OCI-LY3 (cell line): ENCODE measurements at regions not wholly inside any gene's neighbourhood (a gene's known extent, or its start where the extent isn't known, plus 50 kb on each side); places are given as distances from the start of the nearest gene placed in this dataset.

ENCODE experiments used
- H2AFZ ChIP-seq: fragments of 200-600, 300-600 bp; shearing (Covaris generic); 2 replicates; pipeline ENCODE4 v1.6.0; 2014; ENCODE audit warnings: antibody characterized with exemption, low read depth, low read length
- H3K27ac ChIP-seq: fragments of 200-600, 300-600 bp; sonication (generic); 2 replicates; pipeline ENCODE4 v1.5.1; 2014; ENCODE audit warnings: mild to moderate bottlenecking, low read length, moderate library complexity, mixed read lengths
- H3K27me3 ChIP-seq: fragments of 200-600, 300-600 bp; sonication (generic); 2 replicates; pipeline ENCODE4 v1.6.1; 2014; ENCODE audit warnings: low read depth, low read length, mixed read lengths
- H3K36me3 ChIP-seq: fragments of 200-600, 300-600 bp; sonication (generic); replicated peaks from 2 replicates; pipeline ENCODE3; 2014; ENCODE audit warnings: low read depth, low read length, mixed read lengths
- H3K4me1 ChIP-seq: fragments of 300-600, 200-600 bp; sonication (generic); 2 replicates; pipeline ENCODE4 v1.6.1; 2014; ENCODE audit warnings: low read length, mixed read lengths
- H3K4me2 ChIP-seq: fragments of 200-600, 300-600 bp; sonication (generic); 2 replicates; pipeline ENCODE4 v1.6.1; 2014; ENCODE audit warnings: low read length, mixed read lengths
- H3K4me3 ChIP-seq: fragments of 300-600, 200-600 bp; sonication (generic); 2 replicates; pipeline ENCODE4 v1.5.1; 2014; ENCODE audit warnings: antibody characterized with exemption, mild to moderate bottlenecking, low read length, moderate library complexity
- H3K79me2 ChIP-seq: fragments of 300-600, 200-600 bp; shearing (Covaris generic); 2 replicates; pipeline ENCODE4 v1.6.1; 2014; ENCODE audit warnings: mild to moderate bottlenecking, low read length, mixed read lengths
- H3K9ac ChIP-seq: fragments of 300-600, 200-600 bp; shearing (Covaris generic); 2 replicates; pipeline ENCODE4 v1.6.0; 2014; ENCODE audit warnings: mild to moderate bottlenecking, low read length, moderate library complexity
- H3K9me3 ChIP-seq: fragments of 200-600, 300-600 bp; shearing (Covaris generic); 2 replicates; pipeline ENCODE4 v1.6.1; 2014; ENCODE audit warnings: low read length, mixed read lengths; ENCODE audit not compliant: insufficient read depth
- H4K20me1 ChIP-seq: fragments of 200-600, 300-600 bp; sonication (generic); 2 replicates; pipeline ENCODE4 v1.6.1; 2016; ENCODE audit warnings: low read length, mixed read lengths; ENCODE audit not compliant: insufficient read depth
- EZH2phosphoT487 ChIP-seq: fragments of 200-600 bp; shearing (Covaris generic); IDR thresholded peaks from 2 replicates; pipeline ENCODE4 v1.6.1; 2018; ENCODE audit warnings: antibody characterized with exemption, mixed run types, low read depth
- TF ChIP-seq, protein P1 (sequence below): fragments of 200-600, 300-600 bp; sonication (generic); IDR thresholded peaks from 2 replicates; pipeline ENCODE4 v1.5.1; 2014; ENCODE audit warnings: antibody characterized with exemption, low read length, low read depth

DNA sequence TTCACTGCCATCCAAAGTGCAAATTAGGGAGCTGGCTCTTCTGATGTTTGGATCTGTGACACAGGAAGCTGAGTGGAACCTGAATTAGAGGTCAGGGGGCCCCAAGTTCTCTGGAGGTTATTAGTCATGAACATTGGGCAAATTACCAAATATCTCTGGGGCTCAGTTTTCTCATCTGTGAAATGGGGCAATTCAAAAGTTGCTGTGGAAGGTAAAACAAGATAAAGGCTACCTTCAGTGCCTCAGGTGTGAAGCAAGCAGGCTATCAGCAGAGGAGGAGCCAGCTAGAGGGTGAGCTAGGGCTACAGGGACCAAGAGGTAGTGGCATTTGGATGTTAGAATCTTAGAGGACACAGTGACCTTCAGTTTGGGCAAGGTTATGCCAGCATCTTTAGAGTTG is 89.4 kb upstream of the FAM136A start:
- no peaks in the 10 kb centered on the region for H4K20me1 ChIP-seq
- no peaks in the 10 kb centered on the region for H3K36me3 ChIP-seq
- no peak overlapping the region for H3K4me3 ChIP-seq
- no peak for TF ChIP-seq EZH2phosphoT487
- TF ChIP-seq, protein P1, sequence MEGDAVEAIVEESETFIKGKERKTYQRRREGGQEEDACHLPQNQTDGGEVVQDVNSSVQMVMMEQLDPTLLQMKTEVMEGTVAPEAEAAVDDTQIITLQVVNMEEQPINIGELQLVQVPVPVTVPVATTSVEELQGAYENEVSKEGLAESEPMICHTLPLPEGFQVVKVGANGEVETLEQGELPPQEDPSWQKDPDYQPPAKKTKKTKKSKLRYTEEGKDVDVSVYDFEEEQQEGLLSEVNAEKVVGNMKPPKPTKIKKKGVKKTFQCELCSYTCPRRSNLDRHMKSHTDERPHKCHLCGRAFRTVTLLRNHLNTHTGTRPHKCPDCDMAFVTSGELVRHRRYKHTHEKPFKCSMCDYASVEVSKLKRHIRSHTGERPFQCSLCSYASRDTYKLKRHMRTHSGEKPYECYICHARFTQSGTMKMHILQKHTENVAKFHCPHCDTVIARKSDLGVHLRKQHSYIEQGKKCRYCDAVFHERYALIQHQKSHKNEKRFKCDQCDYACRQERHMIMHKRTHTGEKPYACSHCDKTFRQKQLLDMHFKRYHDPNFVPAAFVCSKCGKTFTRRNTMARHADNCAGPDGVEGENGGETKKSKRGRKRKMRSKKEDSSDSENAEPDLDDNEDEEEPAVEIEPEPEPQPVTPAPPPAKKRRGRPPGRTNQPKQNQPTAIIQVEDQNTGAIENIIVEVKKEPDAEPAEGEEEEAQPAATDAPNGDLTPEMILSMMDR, result no peak
- no peaks in the 10 kb centered on the region for H3K9me3 ChIP-seq
- H3K27me3 ChIP-seq, result 0 out of 2 replicates have a peak, but pooled peaks cover 3% of the 10 kb centered on the region
- no peak overlapping the region for H3K27ac ChIP-seq
- H2AFZ ChIP-seq, result no peak overlapping the region
- no peaks in the 10 kb centered on the region for H3K79me2 ChIP-seq
- H3K9ac ChIP-seq, result no peak overlapping the region
- no peak overlapping the region for H3K4me2 ChIP-seq
- H3K4me1 ChIP-seq, result no peaks in the 10 kb centered on the region

GRCh38 chr2:70388813-70389212 is 86.9 kb upstream of the FAM136A start:
- Histone ChIP-seq H3K4me3 (no peak overlapping the region), H3K4me1 (no peaks in the 10 kb centered on the region), H3K4me2 (no peak overlapping the region), H3K27ac (no peak overlapping the region), H3K27me3 (no peaks in the 10 kb centered on the region), H3K36me3 (no peaks in the 10 kb centered on the region), H2AFZ (no peak overlapping the region), H4K20me1 (no peaks in the 10 kb centered on the region), H3K9ac (no peak overlapping the region), H3K9me3 (no peaks in the 10 kb centered on the region), H3K79me2 (no peaks in the 10 kb centered on the region)
- TF ChIP-seq, protein P1, result no peak
- no peak for TF ChIP-seq EZH2phosphoT487

DNA sequence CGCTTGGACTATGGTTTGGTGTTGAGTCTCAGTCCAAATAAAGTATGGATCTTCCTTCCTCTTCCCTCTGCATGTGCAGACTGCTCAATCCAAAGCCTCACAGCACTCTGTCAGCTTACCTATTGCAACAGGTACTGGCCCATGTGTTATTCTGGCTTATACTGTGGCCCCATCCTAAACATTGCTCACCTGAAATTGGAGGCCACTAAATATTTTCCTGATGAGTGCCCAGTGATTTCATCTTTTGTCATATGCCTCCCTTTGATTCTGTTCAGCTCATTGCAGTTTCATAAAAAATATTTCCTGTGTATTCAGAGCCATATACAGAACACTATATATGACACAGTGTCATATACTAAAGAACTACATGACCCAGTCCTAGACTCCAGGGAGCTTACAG is 86.3 kb upstream of the FAM136A start:
- H3K27ac ChIP-seq, result no peak overlapping the region
- H2AFZ ChIP-seq, result no peak overlapping the region
- no peaks in the 10 kb centered on the region for H3K4me1 ChIP-seq
- no peaks in the 10 kb centered on the region for H3K9me3 ChIP-seq
- H4K20me1 ChIP-seq, result no peaks in the 10 kb centered on the region
- H3K9ac ChIP-seq, result no peak overlapping the region
- H3K4me3 ChIP-seq, result no peak overlapping the region
- H3K79me2 ChIP-seq, result no peaks in the 10 kb centered on the region
- no peak overlapping the region for H3K4me2 ChIP-seq
- no peaks in the 10 kb centered on the region for H3K36me3 ChIP-seq
- TF ChIP-seq, protein P1, result no peak
- H3K27me3 ChIP-seq, result no peaks in the 10 kb centered on the region

DNA sequence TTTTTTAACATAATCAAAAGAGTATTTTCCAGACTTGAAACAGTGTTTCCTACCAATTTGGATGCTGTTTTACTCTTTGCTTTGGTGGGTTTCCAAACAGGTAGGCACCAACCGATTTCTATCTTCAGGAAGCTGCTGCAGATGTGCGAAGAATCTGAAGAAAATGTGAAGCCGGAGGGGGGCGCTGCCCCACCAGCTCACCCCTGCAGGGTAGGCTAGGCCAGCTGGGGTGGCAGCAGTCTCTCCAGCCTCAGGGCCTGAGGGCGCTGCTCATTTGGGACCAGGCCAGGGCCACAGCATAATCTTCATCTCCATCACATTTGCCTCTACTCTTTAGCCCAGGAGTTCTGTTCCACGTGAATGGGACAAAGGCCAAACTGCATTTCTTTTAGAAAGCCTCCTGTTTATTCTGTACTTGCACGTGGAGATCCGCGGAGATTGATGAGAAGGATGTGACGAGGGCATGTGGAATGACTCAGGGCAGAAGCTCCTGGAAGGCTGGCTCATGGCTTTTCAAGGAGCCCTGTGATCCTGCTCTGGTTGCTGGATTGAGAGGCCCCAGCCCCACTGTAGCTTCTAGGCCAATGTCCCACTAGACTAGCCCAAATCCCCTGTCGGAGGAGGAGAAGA is 84.2 kb upstream of the FAM136A start:
- no peaks in the 10 kb centered on the region for H3K36me3 ChIP-seq
- no peak for TF ChIP-seq EZH2phosphoT487
- TF ChIP-seq, protein P1, result no peak
- H4K20me1 ChIP-seq, result no peaks in the 10 kb centered on the region
- no peaks in the 10 kb centered on the region for H3K79me2 ChIP-seq
- H3K9me3 ChIP-seq, result no peaks in the 10 kb centered on the region
- H3K9ac ChIP-seq, result no peak overlapping the region
- no peak overlapping the region for H3K27ac ChIP-seq
- H3K27me3 ChIP-seq, result 0 out of 2 replicates have a peak, but pooled peaks cover under 1% of the 10 kb centered on the region
- no peak overlapping the region for H3K4me2 ChIP-seq
- H3K4me1 ChIP-seq, result no peaks in the 10 kb centered on the region
- no peak overlapping the region for H2AFZ ChIP-seq
- no peak overlapping the region for H3K4me3 ChIP-seq
